HG03066 (cell line): ENCODE measurements at regions not wholly inside any gene's neighbourhood (a gene's known extent, or its start where the extent isn't known, plus 50 kb on each side); places are given as distances from the start of the nearest gene placed in this dataset.

Source experiments
- ATAC-seq: cut with Tn5 transposase; IDR thresholded peaks from one replicate; pipeline ENCODE4 v1.9.1; 2021; ENCODE audit warnings: low read depth; ENCODE audit not compliant: unreplicated experiment

- no peak for ATAC-seq
Observed at GRCh38 chr11:39165021-39165420, 2294.4 kb downstream of the LRRC4C start.

DNA sequence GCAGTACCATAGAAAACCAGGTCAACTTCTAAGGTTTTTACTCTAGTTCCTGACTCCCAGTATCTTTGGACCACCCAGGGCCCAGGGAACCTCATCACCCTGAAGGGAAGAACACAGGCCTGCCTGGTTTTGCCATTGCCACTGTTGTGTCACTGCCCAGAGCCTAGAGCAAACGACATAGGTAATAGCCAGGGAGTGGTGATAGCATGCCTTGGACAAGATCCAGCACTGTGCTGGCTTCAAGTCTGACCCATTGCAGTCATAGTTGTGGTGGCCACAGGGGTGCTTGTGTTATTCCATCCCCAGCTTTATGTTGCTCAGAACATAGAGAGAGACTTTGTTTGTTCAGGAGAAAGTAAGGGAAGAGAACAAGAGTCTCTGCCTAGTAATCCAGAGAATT lies 2310.2 kb downstream of the LRRC4C start:
- ATAC-seq = no peak

DNA sequence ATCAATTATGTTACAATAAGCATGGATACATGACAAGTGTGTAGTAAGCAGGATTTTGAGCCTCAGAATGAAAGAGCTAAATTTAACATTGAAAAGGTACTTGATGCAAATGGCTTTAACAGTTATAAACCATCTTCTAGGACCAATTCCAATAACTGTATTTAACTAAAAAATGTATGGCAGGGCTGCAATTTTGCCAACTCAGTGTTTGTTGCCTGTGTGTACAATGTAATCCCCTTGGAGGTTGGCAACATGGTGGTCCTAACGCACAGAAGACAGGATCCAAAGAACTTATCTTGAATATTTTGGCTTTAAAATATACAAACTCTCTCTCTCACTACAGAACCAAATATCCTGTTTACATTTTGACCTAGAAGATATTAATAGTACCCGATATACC lies 2314.1 kb downstream of the LRRC4C start:
- ATAC-seq = no peak

GRCh38 chr11:39144351-39145130 lies 2314.9 kb downstream of the LRRC4C start:
- no peak for ATAC-seq

DNA sequence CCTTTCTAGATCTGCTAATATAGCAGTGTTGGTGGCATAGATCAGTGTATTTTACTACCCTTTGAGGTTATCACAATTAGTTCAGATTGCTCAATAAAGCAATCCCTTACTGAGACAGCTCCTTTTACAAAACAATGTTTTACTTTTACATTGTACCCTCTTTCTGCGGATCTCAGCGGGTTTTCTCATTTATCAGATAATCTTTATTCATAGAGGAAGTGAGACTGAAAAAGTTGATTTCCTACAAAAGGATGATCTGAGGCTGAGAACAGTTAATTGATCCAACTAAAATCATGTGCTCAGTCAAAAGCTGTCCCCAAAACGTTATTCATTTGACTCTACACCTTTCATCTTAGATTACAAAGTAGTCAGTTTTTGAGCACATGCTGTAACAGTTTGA lies 2319.9 kb downstream of the LRRC4C start:
- no peak for ATAC-seq

- no peak for ATAC-seq
Observed at GRCh38 chr11:39120890-39121289, 2338.6 kb downstream of the LRRC4C start.

GRCh38 chr11:39113606-39114005 lies 2345.8 kb downstream of the LRRC4C start:
- no peak for ATAC-seq

GRCh38 chr11:39102236-39102635 lies 2357.2 kb downstream of the LRRC4C start:
- ATAC-seq = no peak

DNA sequence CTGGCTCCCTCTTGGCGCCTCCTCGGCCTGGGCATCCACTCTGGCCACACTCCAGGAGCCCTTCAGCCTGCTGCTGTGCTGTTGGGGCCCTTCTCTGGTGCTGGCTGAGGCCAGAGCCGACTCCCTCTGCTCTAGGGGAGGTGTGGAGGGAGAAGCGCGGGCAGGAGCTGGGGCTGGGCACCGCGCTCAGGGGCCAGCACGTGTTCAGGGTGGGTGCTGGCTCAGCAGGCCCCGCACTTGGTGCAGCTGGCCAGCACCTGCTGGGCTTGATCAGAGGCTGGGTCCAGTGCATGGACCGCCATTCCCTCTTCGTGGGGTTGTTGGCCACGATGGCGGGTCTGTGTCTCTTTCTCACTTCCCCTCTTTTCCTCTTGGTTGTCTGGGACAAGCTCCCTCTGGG lies 2381.0 kb downstream of the LRRC4C start:
- ATAC-seq = no peak

DNA sequence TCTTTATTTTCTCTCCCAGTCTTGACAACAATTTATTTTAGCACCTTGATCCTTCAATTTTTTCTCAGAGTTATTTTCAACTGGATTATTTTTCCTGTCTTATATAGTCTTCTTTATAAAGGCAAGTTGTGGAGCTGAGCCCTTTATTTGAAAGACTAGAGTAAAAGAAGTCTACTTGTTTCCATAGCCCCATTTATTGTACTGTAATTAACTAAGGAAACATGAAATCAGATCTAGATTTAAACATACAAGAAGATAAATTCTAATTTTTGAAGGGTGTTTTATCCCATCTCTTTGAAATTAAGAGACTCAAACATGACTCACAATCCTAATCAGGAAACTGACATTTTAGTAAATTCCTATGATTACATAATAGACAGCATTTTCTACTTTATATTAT lies 2421.8 kb downstream of the LRRC4C start:
- ATAC-seq = no peak

GRCh38 chr11:39036021-39036420 lies 2423.4 kb downstream of the LRRC4C start:
- ATAC-seq = no peak

- no peak for ATAC-seq
Observed at GRCh38 chr11:39021539-39021938, 2423.5 kb upstream of the RAG2 start.

- ATAC-seq = no peak
Observed at GRCh38 chr11:39011797-39012196, 2413.8 kb upstream of the RAG2 start.

DNA sequence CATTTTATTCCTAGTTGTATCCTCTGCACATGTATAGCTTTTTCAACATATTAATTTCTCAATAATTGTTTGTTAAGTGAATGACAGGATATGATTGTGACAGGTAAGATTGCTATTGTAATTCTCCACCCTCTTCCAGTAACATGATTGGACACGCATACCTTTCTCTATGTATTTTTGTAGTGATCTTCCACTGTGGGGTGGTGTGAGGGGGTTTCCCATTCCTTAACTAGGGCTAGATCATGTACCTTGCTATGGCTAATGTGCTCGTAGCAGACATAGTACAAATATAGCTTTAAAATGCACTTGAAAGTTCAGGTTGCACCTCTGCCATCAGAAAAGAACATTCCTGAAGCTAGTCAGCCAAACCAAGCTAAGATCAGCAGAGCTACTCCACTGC lies 2392.8 kb upstream of the RAG2 start:
- no peak for ATAC-seq

GRCh38 chr11:38990139-38990538 lies 2392.1 kb upstream of the RAG2 start:
- ATAC-seq = no peak

GRCh38 chr11:38988908-38989307 lies 2390.9 kb upstream of the RAG2 start:
- no peak for ATAC-seq

GRCh38 chr11:38972220-38972619 lies 2374.2 kb upstream of the RAG2 start:
- ATAC-seq = no peak

GRCh38 chr11:38971141-38971540 lies 2373.1 kb upstream of the RAG2 start:
- ATAC-seq = no peak

DNA sequence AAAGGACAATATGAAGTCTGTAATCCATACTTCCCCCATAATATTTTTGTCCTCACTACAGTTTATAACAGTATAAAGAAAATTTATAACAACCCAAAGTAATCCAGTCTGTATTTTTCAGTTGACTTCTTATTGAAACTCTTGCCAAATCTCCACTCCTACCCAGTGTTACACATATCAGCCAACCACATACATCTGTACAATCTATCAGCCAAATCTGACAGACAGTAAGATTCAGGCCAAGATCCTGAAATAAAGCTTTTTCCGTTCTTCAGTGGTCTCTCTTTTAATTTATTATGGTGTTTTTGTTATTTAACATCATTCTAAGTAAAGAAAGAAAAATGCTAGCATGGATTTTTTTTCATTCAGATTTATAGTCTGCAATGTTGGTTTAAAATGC lies 2370.9 kb upstream of the RAG2 start:
- no peak for ATAC-seq

GRCh38 chr11:38952698-38953097 lies 2354.7 kb upstream of the RAG2 start:
- no peak for ATAC-seq

DNA sequence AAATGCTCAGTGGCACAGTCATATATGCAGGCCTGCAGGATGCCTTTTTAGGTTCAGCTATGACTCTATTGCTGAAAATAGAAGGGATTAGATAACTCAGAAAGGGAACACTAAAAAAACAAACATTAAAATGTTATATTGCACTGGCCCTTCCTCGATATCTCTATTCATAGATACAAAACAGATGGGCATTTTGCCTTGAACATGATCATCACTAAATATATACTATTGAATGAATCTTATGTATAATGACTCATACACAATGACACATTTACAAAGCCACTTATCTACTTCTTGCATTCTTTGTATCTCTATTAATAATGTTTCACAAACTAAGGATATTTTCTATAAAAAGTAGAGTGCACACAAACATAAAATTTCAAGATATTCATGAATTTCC lies 2352.8 kb upstream of the RAG2 start:
- ATAC-seq = no peak

- no peak for ATAC-seq
Observed at GRCh38 chr11:38948392-38948791, 2350.4 kb upstream of the RAG2 start.

GRCh38 chr11:38937709-38938108 lies 2339.7 kb upstream of the RAG2 start:
- ATAC-seq = no peak
